A549 (cell line): ENCODE measurements at regions not wholly inside any gene's neighbourhood (a gene's known extent, or its start where the extent isn't known, plus 50 kb on each side); places are given as distances from the start of the nearest gene placed in this dataset.

ENCODE experiments used
- ATAC-seq, 2 experiments: fragments of 200-7000 bp in 1 of 2; fragments of >200 bp in 1 of 2; cut with Nextera tagmentation in 1 of 2; cut with Tn5 transposase in 1 of 2; 3 replicates each; pipeline versions ENCODE4 v1.8.0 to v1.9.1; 2018 to 2020; ENCODE audit warnings: mild to moderate bottlenecking in 1 of 2, moderate library complexity in 1 of 2
- CTCF ChIA-PET: fragments of 300-600 bp; sonication (Branson Sonifier 250); formaldehyde crosslinking; extraction: SDS; loops from one replicate; lab custom pipeline; 2021; ENCODE audit warnings: antibody characterized with exemption, inconsistent platforms; lab: Yijun Ruan, JAX
- POLR2A ChIA-PET: fragments of 350-600 bp; formaldehyde crosslinking; extraction: SDS; loops from one replicate; lab custom pipeline; 2021; ENCODE audit warnings: antibody characterized with exemption, inconsistent platforms; lab: Yijun Ruan, JAX
- DNase-seq, 2 experiments: peaks; one replicate each; pipeline versions ENCODE4 v3.0.0 to v3.0.0-alpha.2; 2011 to 2016; ENCODE audit warnings: low read depth in 1 of 2, low spot score in 1 of 2
- FAIRE-seq: peaks from 2 replicates; lab custom pipeline; 2011; peaks lifted over from hg19 to GRCh38; lab: Jason Lieb, UNC
- H3K27ac ChIP-seq, 2 experiments: fragments of >200 bp; sonication (Bioruptor Twin); formaldehyde crosslinking; 3 replicates each; pipeline ENCODE4 v1.5.1; 2016 to 2017
- H3K4me1 ChIP-seq: fragments of >200 bp; sonication (Bioruptor Twin); formaldehyde crosslinking; 3 replicates; pipeline ENCODE4 v1.6.1; 2016
- H3K4me2 ChIP-seq: fragments of >200 bp; sonication (Bioruptor Twin); formaldehyde crosslinking; 3 replicates; pipeline ENCODE4 v1.6.1; 2016
- H3K4me3 ChIP-seq: fragments of >200 bp; sonication (Bioruptor Twin); formaldehyde crosslinking; 3 replicates; pipeline ENCODE4 v1.5.1; 2016
- H3K9me3 ChIP-seq: fragments of >200 bp; sonication (Bioruptor Twin); formaldehyde crosslinking; 3 replicates; pipeline ENCODE4 v1.6.1; 2016
- CBX2 ChIP-seq: fragments of 200-600 bp; sonication (generic); IDR thresholded peaks from 2 replicates; pipeline ENCODE4 v1.6.1; 2016; ENCODE audit warnings: low read depth, mild to moderate bottlenecking, borderline replicate concordance
- EP300 ChIP-seq, 2 experiments: fragments of >200 bp; sonication (Bioruptor Twin); formaldehyde crosslinking; IDR thresholded peaks; 2 replicates in 1 of 2; 3 replicates in 1 of 2; pipeline ENCODE4 v1.6.1; 2016 to 2017
- ESRRA ChIP-seq: fragments of 150-350 bp; IDR thresholded peaks from 2 replicates; pipeline ENCODE4 v1.6.1; 2014; ENCODE audit warnings: mild to moderate bottlenecking, low read length, borderline replicate concordance
- FOSL2 ChIP-seq, 2 experiments: fragments of 450-650 bp in 1 of 2; fragments of >200 bp in 1 of 2; sonication (Bioruptor Twin) in 1 of 2; formaldehyde crosslinking; IDR thresholded peaks; 2 replicates each; pipeline versions ENCODE4 v1.5.0 to v1.6.1; 2016 to 2020; ENCODE audit warnings: mild to moderate bottlenecking in 1 of 2, moderate library complexity in 1 of 2
- FOXS1 ChIP-seq: fragments of 250-450 bp; sonication (Bioruptor Pico); IDR thresholded peaks from 2 replicates; pipeline ENCODE4 v1.5.0; 2020; ENCODE audit warnings: mild to moderate bottlenecking, moderate library complexity
- GATA3 ChIP-seq: IDR thresholded peaks from 2 replicates; pipeline ENCODE4 v1.6.1; 2012; ENCODE audit warnings: borderline replicate concordance
- HDAC2 ChIP-seq: fragments of 200-600 bp; sonication (generic); IDR thresholded peaks from 2 replicates; pipeline ENCODE4 v1.6.1; 2016
- HES2 ChIP-seq: fragments of >200 bp; sonication (Bioruptor Twin); formaldehyde crosslinking; IDR thresholded peaks from 2 replicates; pipeline ENCODE4 v1.6.1; 2016
- HMGXB4 ChIP-seq: fragments of 250-450 bp; sonication (Bioruptor Pico); IDR thresholded peaks from 2 replicates; pipeline ENCODE4 v1.5.0; 2021; ENCODE audit warnings: mild to moderate bottlenecking, moderate library complexity, borderline replicate concordance
- HOXB13 ChIP-seq: fragments of 250-450 bp; sonication (Bioruptor Pico); IDR thresholded peaks from 2 replicates; pipeline ENCODE4 v1.5.0; 2020; ENCODE audit warnings: low read depth, mild to moderate bottlenecking, moderate library complexity
- MYC ChIP-seq: IDR thresholded peaks from 2 replicates; pipeline ENCODE4 v1.6.1; 2012; ENCODE audit warnings: mild to moderate bottlenecking, inconsistent platforms, low read length, improper control_type of control experiment, borderline replicate concordance
- POLR2AphosphoS2 ChIP-seq: conservative IDR thresholded peaks from 2 replicates; pipeline ENCODE4 v1.6.1; 2012; ENCODE audit warnings: low read length, improper control_type of control experiment, inconsistent platforms
- ZC3H11A ChIP-seq: fragments of 450-650 bp; IDR thresholded peaks from 2 replicates; pipeline ENCODE4 v1.6.1; 2014; ENCODE audit warnings: antibody characterized with exemption, mild to moderate bottlenecking
- TF ChIP-seq, protein P1 (sequence below): fragments of 250-450 bp; sonication (Bioruptor Pico); IDR thresholded peaks from 2 replicates; pipeline ENCODE4 v1.5.0; 2020; ENCODE audit warnings: low read depth, mild to moderate bottlenecking, moderate library complexity
- TF ChIP-seq, protein P2 (sequence below): IDR thresholded peaks from 2 replicates; pipeline ENCODE4 v1.6.1; 2012
- TF ChIP-seq, protein P3 (sequence below): fragments of 450-650 bp; IDR thresholded peaks from 2 replicates; pipeline ENCODE4 v1.6.1; 2014; ENCODE audit warnings: antibody characterized with exemption

DNA sequence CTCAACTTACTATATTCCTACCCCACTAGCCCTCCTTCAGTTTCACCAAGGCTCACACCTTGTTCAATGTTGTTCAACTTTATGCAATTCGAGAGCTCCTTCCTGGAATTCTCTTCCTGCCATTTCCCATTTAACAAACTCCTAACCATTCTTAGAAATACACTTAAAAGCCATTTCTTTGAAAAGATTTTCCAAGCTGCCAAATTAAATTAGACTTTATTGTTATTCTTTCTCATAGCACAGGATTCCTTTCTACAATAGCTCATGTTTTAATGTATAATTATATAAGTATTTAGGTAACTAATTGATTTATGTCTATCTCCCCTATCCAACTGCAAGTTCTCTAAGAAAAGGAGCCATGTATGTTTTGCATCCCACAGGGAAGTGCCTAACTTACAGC, 52.7 kb upstream of the CTSC start (continued):
- TF ChIP-seq FOXS1 (CRISPR knock-in tag) (no peak), EP300 (IDR thresholded peaks at IDR 0.05) (no peak), MYC (no peak), ESRRA (no peak)
- TF ChIP-seq, protein P1, sequence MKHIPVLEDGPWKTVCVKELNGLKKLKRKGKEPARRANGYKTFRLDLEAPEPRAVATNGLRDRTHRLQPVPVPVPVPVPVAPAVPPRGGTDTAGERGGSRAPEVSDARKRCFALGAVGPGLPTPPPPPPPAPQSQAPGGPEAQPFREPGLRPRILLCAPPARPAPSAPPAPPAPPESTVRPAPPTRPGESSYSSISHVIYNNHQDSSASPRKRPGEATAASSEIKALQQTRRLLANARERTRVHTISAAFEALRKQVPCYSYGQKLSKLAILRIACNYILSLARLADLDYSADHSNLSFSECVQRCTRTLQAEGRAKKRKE = no peak

DNA sequence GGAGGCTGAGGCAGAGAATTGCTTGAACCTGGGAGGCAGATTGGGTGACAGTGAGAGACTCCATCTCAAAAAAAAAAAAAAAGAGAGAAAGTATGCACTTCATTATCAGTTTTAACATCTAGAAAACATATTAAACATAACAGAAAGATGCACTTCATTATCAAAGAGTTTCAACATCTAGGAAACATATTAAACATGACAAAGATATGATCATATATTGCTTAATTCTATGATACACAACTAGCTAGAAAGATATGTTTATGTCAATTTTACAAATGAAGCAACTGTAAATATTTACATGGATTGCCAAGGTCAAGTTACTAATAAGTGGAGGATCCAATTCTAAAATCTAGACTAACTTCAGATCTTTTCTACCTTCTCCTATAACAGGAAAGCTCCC, 50.4 kb upstream of the CTSC start:
- Histone ChIP-seq H3K4me3 (no peak overlapping the region), H3K9me3 (no peaks in the 10 kb centered on the region), H3K4me1 (peaks cover 22% of the 10 kb centered on the region)
- ATAC-seq (no peak), FAIRE-seq (no peak), DNase-seq (no peak)
- POLR2A ChIA-PET = no interaction called here
- TF ChIP-seq, protein P2, sequence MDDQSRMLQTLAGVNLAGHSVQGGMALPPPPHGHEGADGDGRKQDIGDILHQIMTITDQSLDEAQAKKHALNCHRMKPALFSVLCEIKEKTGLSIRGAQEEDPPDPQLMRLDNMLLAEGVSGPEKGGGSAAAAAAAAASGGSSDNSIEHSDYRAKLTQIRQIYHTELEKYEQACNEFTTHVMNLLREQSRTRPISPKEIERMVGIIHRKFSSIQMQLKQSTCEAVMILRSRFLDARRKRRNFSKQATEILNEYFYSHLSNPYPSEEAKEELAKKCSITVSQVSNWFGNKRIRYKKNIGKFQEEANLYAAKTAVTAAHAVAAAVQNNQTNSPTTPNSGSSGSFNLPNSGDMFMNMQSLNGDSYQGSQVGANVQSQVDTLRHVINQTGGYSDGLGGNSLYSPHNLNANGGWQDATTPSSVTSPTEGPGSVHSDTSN = no peak
- TF ChIP-seq HMGXB4 (CRISPR knock-in tag) (no peak), ZC3H11A (no peak), POLR2AphosphoS2 (no peak), FOSL2 (IDR thresholded peaks at IDR 0.05) (no peak), FOSL2 (CRISPR knock-in tag; IDR thresholded peaks at IDR 0.05) (no peak), HES2 (no peak), GATA3 (no peak), HOXB13 (CRISPR knock-in tag) (no peak), ESRRA (no peak), HDAC2 (no peak), FOXS1 (CRISPR knock-in tag) (no peak), CBX2 (no peak), EP300 (IDR thresholded peaks at IDR 0.05) (no peak)
- TF ChIP-seq, protein P1 = no peak
- TF ChIP-seq, protein P3, sequence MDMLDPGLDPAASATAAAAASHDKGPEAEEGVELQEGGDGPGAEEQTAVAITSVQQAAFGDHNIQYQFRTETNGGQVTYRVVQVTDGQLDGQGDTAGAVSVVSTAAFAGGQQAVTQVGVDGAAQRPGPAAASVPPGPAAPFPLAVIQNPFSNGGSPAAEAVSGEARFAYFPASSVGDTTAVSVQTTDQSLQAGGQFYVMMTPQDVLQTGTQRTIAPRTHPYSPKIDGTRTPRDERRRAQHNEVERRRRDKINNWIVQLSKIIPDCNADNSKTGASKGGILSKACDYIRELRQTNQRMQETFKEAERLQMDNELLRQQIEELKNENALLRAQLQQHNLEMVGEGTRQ = no peak
- TF ChIP-seq, all 56 proteins: peak for 0
- H3K4me2 ChIP-seq = no peak overlapping the region
- CTCF ChIA-PET = interaction anchor here (1.1 to 1.3 kb wide), 2 partner anchors 12 to 156 kb away, joined by 3 to 4 read pairs; no protein-coding TSS in a partner anchor
- no peak overlapping the region for H3K27ac ChIP-seq
